Fibroblast of lung (primary cell): ENCODE measurements at regions not wholly inside any gene's neighbourhood (a gene's known extent, or its start where the extent isn't known, plus 50 kb on each side); places are given as distances from the start of the nearest gene placed in this dataset.

Experiments used
- DNase-seq, 2 donors: peaks; one replicate each; pipeline versions ENCODE4 v3.0.0 to v3.0.0-alpha.2; 2010; ENCODE audit warnings: low read depth in 2 of 2
- H2AFZ ChIP-seq: 2 replicates; pipeline ENCODE4 v1.5.1; 2012; ENCODE audit warnings: low read length, control low read depth, inconsistent platforms
- H3K27ac ChIP-seq: 2 replicates; pipeline ENCODE4 v1.5.1; 2011; ENCODE audit warnings: low read length, control low read depth; ENCODE audit not compliant: insufficient read depth
- H3K27me3 ChIP-seq: 2 replicates; pipeline ENCODE4 v1.5.1; 2011; ENCODE audit warnings: mild to moderate bottlenecking, low read length; ENCODE audit not compliant: control insufficient read depth, insufficient read depth
- H3K36me3 ChIP-seq: 2 replicates; pipeline ENCODE4 v1.5.1; 2011; ENCODE audit warnings: low read length; ENCODE audit not compliant: control insufficient read depth, insufficient read depth
- H3K4me1 ChIP-seq: 2 replicates; pipeline ENCODE4 v1.5.1; 2011; ENCODE audit warnings: low read length; ENCODE audit not compliant: control insufficient read depth, insufficient read depth; ENCODE audit errors: extremely low read depth
- H3K4me2 ChIP-seq: 2 replicates; pipeline ENCODE4 v1.5.1; 2011; ENCODE audit warnings: low read length, control low read depth; ENCODE audit not compliant: insufficient read depth; ENCODE audit errors: extremely low read depth
- H3K4me3 ChIP-seq, 4 experiments: fragments of 200-600 bp in 1 of 4; sonication (generic) in 1 of 4; replicated peaks in 1 of 4; 2 replicates each; pipeline ENCODE4 v1.5.1; 2011 to 2016; ENCODE audit warnings: low read length in 4 of 4, low read depth in 3 of 4, mild to moderate bottlenecking in 3 of 4, control low read depth in 2 of 4, inconsistent platforms in 1 of 4, mixed read lengths in 1 of 4; ENCODE audit not compliant: insufficient read depth in 1 of 4; ENCODE audit errors: control extremely low read depth in 1 of 4
- H3K79me2 ChIP-seq: 2 replicates; pipeline ENCODE4 v1.5.1; 2012; ENCODE audit warnings: mild to moderate bottlenecking, low read length, inconsistent platforms; ENCODE audit not compliant: control insufficient read depth, insufficient read depth
- H3K9ac ChIP-seq: 2 replicates; pipeline ENCODE4 v1.5.1; 2011; ENCODE audit warnings: mild to moderate bottlenecking, low read length, control low read depth; ENCODE audit not compliant: insufficient read depth
- H3K9me3 ChIP-seq: 2 replicates; pipeline ENCODE4 v1.5.1; 2012; ENCODE audit warnings: low read depth, low read length; ENCODE audit not compliant: control insufficient read depth, insufficient read depth
- H4K20me1 ChIP-seq: 2 replicates; pipeline ENCODE4 v1.5.1; 2011; ENCODE audit warnings: low read length; ENCODE audit not compliant: control insufficient read depth, insufficient read depth; ENCODE audit errors: extremely low read depth
- EZH2 ChIP-seq: IDR thresholded peaks from 2 replicates; pipeline ENCODE4 v1.5.1; 2012; ENCODE audit warnings: low read length, control low read depth, mild to moderate bottlenecking; ENCODE audit errors: missing control alignments
- TF ChIP-seq, protein P1 (sequence below), 2 donors: IDR thresholded peaks in 1 of 2; conservative IDR thresholded peaks in 1 of 2; 1 replicate in 1 of 2; 2 replicates in 1 of 2; pipeline ENCODE4 v1.5.1; 2011 to 2012; ENCODE audit warnings: low read length in 2 of 2, control low read depth in 1 of 2, inconsistent platforms in 1 of 2, low read depth in 1 of 2, mild to moderate bottlenecking in 1 of 2

DNA sequence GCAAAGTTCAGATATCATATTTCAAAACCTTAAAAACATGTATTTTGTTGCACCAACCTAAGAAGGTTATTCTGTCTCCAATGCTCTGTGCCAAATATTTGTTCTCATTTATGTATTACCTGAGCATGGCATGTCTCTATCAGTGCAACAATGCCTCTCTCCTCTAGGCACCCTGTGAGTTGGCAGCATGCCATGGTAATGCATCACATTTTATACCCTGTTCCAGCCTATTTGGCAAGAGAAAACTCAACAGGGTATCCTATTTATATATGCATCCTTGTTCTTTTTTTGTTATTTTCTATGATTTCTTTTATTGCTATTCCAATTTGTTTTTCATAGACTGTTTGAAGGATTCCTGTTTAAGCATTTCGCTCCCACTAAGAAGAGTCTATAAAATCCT, 126.3 kb upstream of the NRXN1 start:
- no peak overlapping the region for H3K4me3 ChIP-seq
- H3K4me1 ChIP-seq = no peaks in the 10 kb centered on the region
- TF ChIP-seq, protein P1, sequence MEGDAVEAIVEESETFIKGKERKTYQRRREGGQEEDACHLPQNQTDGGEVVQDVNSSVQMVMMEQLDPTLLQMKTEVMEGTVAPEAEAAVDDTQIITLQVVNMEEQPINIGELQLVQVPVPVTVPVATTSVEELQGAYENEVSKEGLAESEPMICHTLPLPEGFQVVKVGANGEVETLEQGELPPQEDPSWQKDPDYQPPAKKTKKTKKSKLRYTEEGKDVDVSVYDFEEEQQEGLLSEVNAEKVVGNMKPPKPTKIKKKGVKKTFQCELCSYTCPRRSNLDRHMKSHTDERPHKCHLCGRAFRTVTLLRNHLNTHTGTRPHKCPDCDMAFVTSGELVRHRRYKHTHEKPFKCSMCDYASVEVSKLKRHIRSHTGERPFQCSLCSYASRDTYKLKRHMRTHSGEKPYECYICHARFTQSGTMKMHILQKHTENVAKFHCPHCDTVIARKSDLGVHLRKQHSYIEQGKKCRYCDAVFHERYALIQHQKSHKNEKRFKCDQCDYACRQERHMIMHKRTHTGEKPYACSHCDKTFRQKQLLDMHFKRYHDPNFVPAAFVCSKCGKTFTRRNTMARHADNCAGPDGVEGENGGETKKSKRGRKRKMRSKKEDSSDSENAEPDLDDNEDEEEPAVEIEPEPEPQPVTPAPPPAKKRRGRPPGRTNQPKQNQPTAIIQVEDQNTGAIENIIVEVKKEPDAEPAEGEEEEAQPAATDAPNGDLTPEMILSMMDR (conservative IDR thresholded peaks at IDR 0.05 in 1 of 2, IDR thresholded peaks at IDR 0.05 in 1 of 2; ENCODE audit: low read depth in 1 of 2, low read length in 2 of 2) = no peak
- TF ChIP-seq EZH2 = no peak
- H2AFZ ChIP-seq = no peak overlapping the region
- H3K27ac ChIP-seq = no peak overlapping the region
- no peak overlapping the region for H3K4me2 ChIP-seq
- no peak overlapping the region for H3K9ac ChIP-seq
- no peaks in the 10 kb centered on the region for H3K27me3 ChIP-seq
- no peaks in the 10 kb centered on the region for H3K79me2 ChIP-seq
- H3K9me3 ChIP-seq = no peaks in the 10 kb centered on the region
- H4K20me1 ChIP-seq = no peaks in the 10 kb centered on the region
- no peaks in the 10 kb centered on the region for H3K36me3 ChIP-seq
- no peak for DNase-seq

DNA sequence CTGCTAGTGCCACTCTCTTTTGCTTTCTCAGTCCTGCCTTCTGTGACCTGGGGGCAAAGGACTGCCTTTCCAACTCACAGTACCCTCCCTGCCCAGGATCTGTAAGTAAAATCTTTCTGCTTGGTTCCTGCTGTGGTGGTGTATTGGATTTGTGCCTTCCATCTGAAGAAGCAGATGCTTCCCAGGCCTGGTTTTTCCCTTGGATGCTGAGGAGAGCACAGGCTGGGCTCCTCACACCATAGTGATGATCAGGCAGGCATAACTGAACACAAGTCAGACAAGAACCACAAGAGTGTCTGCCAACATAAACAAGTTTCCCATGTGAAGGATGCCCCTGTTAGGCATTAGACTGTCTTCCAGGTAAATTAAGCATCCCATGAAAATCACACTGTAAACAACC, 121.3 kb upstream of the NRXN1 start:
- no peak overlapping the region for H3K9ac ChIP-seq
- no peak overlapping the region for H2AFZ ChIP-seq
- TF ChIP-seq EZH2 = no peak
- TF ChIP-seq, protein P1 (conservative IDR thresholded peaks at IDR 0.05 in 1 of 2, IDR thresholded peaks at IDR 0.05 in 1 of 2; ENCODE audit: low read depth in 1 of 2, low read length in 2 of 2) = no peak
- no peaks in the 10 kb centered on the region for H3K79me2 ChIP-seq
- no peaks in the 10 kb centered on the region for H3K9me3 ChIP-seq
- H3K4me2 ChIP-seq = no peak overlapping the region
- no peaks in the 10 kb centered on the region for H3K27me3 ChIP-seq
- H3K36me3 ChIP-seq = no peaks in the 10 kb centered on the region
- no peak overlapping the region for H3K27ac ChIP-seq
- no peak for DNase-seq
- H3K4me3 ChIP-seq = no peak overlapping the region
- H3K4me1 ChIP-seq = no peaks in the 10 kb centered on the region
- no peaks in the 10 kb centered on the region for H4K20me1 ChIP-seq

DNA sequence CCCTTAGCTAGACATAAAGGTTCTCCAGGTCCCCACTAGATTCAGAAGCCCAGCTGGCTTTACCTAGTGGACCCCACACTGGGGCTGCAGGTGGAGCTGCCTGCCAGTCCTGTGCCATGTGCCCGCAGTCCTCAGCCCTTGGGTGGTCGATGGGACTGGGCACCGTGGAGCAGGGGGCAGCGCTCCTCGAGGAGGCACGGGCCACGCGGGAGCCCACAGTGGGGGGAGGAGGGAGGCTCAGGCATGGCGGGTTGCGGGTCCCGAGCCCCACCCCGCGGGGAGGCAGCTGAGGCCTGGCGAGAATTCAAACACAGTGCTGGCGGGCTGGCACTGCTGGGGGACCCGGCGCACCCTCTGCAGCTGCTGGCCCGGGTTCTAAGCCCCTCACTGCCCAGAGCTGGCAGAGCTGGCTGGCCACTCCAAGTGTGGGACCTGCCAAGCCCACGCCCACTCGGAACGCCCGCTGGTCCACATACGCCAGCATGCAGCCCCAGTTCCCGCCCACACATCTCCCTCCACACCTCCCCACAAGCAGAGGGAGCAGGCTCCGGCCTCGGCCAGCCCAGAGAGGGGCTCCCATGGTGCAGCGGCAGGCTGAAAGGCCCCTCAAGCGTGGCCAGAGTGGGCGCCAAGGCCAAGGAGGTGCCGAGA, 119.7 kb upstream of the NRXN1 start:
- no peak overlapping the region for H3K4me3 ChIP-seq
- H2AFZ ChIP-seq = no peak overlapping the region
- H3K36me3 ChIP-seq = no peaks in the 10 kb centered on the region
- TF ChIP-seq, protein P1 (conservative IDR thresholded peaks at IDR 0.05 in 1 of 2, IDR thresholded peaks at IDR 0.05 in 1 of 2; ENCODE audit: low read depth in 1 of 2, low read length in 2 of 2) = no peak
- TF ChIP-seq EZH2 = no peak
- no peak overlapping the region for H3K4me2 ChIP-seq
- no peaks in the 10 kb centered on the region for H3K27me3 ChIP-seq
- no peaks in the 10 kb centered on the region for H3K4me1 ChIP-seq
- no peak overlapping the region for H3K9ac ChIP-seq
- no peaks in the 10 kb centered on the region for H3K79me2 ChIP-seq
- no peaks in the 10 kb centered on the region for H4K20me1 ChIP-seq
- no peaks in the 10 kb centered on the region for H3K9me3 ChIP-seq
- no peak overlapping the region for H3K27ac ChIP-seq
- DNase-seq = no peak
